SK-N-SH treated with all-trans-retinoic acid at 6 μM for 48 hours (cell line): ENCODE measurements at regions not wholly inside any gene's neighbourhood (a gene's known extent, or its start where the extent isn't known, plus 50 kb on each side); places are given as distances from the start of the nearest gene placed in this dataset.

Experiments used
- ARNTL ChIP-seq: fragments of 450-650 bp; formaldehyde crosslinking; IDR thresholded peaks from 2 replicates; pipeline ENCODE4 v1.5.0; 2020; ENCODE audit warnings: low read depth, mild to moderate bottlenecking, moderate library complexity, borderline replicate concordance
- CSDC2 ChIP-seq: fragments of 250-450 bp; sonication (Bioruptor Pico); IDR thresholded peaks from 2 replicates; pipeline ENCODE4 v1.5.0; 2020; ENCODE audit warnings: mild to moderate bottlenecking, moderate library complexity
- ESRRG ChIP-seq: fragments of 250-450 bp; sonication (Bioruptor Pico); IDR thresholded peaks from 2 replicates; pipeline ENCODE4 v1.6.1; 2021; ENCODE audit warnings: mild to moderate bottlenecking
- GLIS3 ChIP-seq: fragments of 250-450 bp; sonication (Bioruptor Pico); IDR thresholded peaks from 2 replicates; pipeline ENCODE4 v1.5.0; 2020; ENCODE audit warnings: mild to moderate bottlenecking, moderate library complexity
- ISL1 ChIP-seq: fragments of 250-450 bp; sonication (Bioruptor Pico); IDR thresholded peaks from 2 replicates; pipeline ENCODE4 v2.1.2; 2022; ENCODE audit warnings: mild to moderate bottlenecking, moderate library complexity
- ZFP3 ChIP-seq: fragments of 250-450 bp; sonication (Bioruptor Pico); IDR thresholded peaks from 2 replicates; pipeline ENCODE4 v1.5.0; 2020; ENCODE audit warnings: mild to moderate bottlenecking, moderate library complexity
- ZNF565 ChIP-seq: fragments of 450-650 bp; formaldehyde crosslinking; conservative IDR thresholded peaks from 2 replicates; pipeline ENCODE4 v1.5.0; 2020; ENCODE audit warnings: low read depth, mild to moderate bottlenecking, moderate library complexity
- TF ChIP-seq, protein P1 (sequence below): fragments of 250-450 bp; sonication (Bioruptor Pico); IDR thresholded peaks from 2 replicates; pipeline ENCODE4 v1.5.1; 2020; ENCODE audit warnings: low read depth, mild to moderate bottlenecking, moderate library complexity

DNA sequence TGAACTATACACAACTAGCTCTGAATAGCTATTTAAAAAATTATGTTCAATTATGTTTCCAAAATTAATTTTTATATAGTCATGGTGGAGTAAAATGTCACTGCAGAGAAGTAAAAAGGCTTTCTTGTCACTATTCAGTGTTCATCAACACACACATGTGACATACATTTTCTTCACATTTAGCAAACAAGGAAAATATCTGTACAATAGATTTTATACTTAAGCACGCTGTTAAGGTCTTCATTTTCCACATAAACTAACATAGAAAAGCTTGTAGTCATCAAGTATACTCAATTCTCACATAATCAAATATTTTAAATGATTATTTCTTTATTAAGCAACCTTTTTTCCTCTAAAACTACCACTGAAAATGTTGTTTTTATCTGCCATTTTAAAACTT is 141.2 kb upstream of the DIO2 start:
- TF ChIP-seq ZFP3 (CRISPR knock-in tag) (no peak), ARNTL (CRISPR knock-in tag) (no peak), ISL1 (no peak), ESRRG (CRISPR knock-in tag) (no peak), CSDC2 (CRISPR knock-in tag) (no peak), GLIS3 (CRISPR knock-in tag) (no peak), ZNF565 (CRISPR knock-in tag) (no peak)
- TF ChIP-seq, protein P1, sequence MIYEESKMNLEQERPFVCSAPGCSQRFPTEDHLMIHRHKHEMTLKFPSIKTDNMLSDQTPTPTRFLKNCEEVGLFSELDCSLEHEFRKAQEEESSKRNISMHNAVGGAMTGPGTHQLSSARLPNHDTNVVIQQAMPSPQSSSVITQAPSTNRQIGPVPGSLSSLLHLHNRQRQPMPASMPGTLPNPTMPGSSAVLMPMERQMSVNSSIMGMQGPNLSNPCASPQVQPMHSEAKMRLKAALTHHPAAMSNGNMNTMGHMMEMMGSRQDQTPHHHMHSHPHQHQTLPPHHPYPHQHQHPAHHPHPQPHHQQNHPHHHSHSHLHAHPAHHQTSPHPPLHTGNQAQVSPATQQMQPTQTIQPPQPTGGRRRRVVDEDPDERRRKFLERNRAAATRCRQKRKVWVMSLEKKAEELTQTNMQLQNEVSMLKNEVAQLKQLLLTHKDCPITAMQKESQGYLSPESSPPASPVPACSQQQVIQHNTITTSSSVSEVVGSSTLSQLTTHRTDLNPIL (CRISPR knock-in tag) = no peak
